ENCODE measurements at regions not wholly inside any gene's neighbourhood (a gene's known extent, or its start where the extent isn't known, plus 50 kb on each side); places are given as distances from the start of the nearest gene placed in this dataset.
"Not testable (repeated sequence)": the region's sequence is repeated elsewhere in the genome, so short reads cannot be mapped to it uniquely, and the experiment has no call there.

DNA sequence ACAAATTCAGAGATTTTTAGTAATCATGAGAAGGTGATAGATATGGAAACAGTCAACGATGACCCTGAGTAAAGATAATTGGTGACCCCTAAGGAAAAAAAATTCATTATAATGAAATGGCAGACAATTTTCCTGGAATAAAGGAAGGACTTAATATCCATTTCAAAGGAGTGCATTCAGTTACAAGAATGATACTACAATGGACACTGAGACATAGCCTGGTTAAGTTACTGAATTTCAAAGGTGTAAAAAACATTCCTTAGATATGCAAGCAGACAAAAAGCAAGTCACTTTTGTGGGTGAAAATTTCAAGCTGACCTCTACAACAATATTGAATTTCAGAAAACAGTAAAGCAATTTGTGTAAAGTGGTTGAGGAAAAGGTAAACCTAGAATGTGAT is 1012.5 kb upstream of the SEMA6A start:
- DNase-seq, result no peak

DNA sequence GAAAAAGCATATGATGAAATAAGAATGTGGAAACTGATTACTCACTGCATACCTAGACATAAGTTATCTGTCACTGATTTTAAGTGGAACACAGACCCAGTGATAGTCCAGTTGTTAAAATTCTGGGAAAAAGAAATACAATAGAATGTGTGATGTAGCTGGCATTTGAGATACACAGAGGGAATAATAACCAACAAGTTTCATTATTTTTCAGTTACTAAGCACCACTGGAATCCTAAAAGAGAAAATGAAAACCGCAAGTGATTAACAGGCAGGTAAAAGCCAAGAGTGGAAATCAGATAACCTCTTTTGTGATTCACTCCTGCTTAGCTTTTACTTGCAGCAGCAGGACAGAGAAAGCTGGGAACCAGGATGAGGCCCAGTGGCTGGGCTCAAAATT is 994.0 kb upstream of the SEMA6A start:
- no peak for DNase-seq

DNA sequence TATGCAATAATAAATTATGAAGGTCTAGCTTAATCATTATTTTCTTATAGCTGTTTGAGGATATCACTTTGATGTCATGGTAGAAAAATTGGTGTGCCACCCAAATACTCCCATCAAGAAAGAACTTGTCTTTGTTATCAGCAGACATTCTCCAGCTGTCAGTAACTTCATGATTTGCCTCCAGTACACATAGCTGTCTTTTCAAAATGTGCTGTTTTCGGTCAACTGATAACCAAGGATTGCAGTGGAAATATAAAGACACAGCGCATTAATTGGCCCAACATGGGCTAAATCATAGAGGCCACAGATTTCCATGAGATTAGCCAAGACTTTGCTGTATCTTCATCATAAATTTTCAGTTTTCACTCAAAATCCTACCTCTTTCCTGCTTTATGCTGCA is 993.5 kb upstream of the SEMA6A start:
- no peak for DNase-seq

DNA sequence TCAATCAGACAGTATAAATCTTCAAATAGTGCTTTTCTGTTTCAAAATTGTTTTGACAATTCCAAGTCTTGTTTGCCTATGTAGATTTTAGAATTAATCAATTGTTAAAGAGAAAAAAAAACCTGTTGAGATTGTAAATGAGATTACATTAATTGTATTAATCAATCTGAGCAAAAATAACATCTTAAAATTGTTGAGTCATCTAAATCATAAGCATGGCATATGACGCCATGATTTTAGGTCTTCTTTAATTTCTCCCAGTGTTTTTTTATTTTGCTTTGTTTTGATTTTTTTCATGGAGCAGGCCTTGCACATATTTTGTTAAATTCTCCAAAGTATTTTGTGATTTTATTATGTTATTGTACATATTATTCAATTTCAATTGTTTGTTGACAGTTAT is 988.0 kb upstream of the SEMA6A start:
- DNase-seq, result no peak

DNA sequence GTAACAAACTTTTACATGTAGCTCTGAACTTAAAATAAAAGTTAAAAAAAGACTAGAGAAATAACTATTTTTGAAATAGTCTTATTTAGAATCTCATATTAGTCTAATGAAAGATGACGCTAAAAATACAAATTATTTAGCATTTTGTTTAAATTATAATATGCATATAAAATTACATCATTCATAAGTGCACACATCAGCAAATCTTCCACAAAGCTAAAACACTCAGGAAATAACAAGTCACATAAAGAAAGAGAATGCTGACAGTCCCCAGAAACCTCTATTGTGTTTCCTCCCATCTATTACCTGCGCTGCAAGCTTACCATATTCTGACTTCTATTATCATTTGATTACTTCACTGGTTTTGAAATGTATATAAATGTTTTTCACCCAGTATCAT is 986.9 kb upstream of the SEMA6A start:
- DNase-seq, result no peak

GRCh38 chr5:117559005-117559844 is 984.6 kb upstream of the SEMA6A start:
- DNase-seq, result no peak

DNA sequence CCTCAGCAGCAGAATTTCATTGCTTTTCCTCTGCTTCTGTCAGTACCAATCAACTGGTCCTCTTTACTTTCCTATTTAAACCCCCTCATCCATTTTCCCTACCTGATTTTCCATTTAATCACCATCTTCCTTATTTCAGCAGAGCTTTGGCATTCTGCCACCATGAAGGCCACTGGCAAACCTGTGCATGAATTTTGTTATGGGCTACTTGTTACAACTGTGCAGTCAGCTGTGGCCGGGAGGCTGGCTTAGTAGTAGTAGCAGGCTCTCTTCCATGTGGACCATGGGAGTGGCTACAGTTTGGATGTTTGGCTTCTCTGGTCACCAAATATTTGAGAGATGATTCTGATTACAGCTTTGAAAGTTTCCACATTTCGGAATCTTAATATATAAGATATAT is 976.6 kb upstream of the SEMA6A start:
- no peak for DNase-seq

DNA sequence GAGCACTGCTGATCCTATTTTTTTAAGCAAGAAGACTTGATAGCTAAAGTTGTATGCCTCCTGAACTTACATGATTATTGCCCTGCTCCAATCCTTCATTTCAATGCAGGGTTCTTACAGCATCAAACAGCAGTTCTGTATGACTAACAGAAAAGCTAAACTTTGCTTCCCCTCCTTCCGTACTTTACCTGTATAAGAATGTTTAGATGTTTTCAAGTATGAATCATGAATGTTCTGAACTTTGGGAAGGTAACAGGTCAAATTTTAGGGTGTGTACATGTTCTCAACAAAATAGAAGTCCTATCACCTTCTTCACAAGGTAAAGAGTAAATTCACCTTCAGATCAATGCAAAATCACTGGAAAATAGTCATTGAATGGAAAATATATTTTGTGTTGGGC is 972.6 kb upstream of the SEMA6A start:
- DNase-seq, result no peak

DNA sequence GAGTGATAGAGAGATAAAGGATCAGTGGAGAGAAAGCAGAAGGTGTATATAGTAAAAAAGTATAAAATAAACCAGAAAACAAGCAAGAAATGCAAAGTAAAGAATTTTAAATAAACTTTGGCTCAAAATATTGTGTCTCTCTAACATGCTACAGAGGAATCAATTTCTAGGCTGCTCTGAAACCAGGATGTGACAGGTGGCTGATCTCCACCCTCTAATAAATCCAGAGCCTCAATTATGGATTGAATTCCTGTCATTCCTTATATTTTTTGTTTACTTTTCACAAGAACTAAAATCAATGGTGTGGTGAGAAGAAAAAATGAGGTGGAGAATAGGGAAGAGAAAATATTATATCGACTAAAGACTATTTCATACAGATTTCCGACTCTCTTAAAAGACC is 965.1 kb upstream of the SEMA6A start:
- no peak for DNase-seq

GRCh38 chr5:117533792-117534191 is 959.2 kb upstream of the SEMA6A start:
- DNase-seq, result no peak

DNA sequence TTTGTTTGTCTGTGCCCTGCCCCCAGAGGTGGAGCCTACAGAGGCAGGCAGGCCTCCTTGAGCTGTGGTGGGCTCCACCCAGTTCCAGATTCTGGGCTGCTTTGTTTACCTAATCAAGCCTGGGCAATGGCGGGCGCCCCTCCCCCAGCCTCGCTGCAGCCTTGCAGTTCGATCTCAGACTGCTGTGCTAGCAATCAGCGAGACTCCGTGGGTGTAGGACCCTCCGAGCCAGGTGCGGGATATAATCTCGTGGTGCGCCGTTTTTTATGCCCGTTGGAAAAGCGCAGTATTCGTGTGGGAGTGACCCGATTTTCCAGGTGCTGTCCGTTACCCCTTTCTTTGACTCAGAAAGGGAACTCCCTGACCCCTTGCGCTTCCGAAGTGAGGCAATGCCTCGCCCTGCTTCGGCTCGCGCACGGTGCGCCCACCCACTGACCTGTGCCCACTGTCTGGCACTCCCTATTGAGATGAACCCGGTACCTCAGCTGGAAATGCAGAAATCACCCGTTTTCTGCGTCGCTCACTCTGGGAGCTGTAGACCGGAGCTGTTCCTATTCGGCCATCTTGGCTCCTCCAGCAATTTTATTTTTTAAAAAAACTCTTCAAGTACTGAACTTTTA is 958.5 kb upstream of the SEMA6A start:
- not testable (repeated sequence) for DNase-seq

- DNase-seq, result no peak
These were observed 945.4 kb upstream of the SEMA6A start for GRCh38 chr5:117519957-117520500.

DNA sequence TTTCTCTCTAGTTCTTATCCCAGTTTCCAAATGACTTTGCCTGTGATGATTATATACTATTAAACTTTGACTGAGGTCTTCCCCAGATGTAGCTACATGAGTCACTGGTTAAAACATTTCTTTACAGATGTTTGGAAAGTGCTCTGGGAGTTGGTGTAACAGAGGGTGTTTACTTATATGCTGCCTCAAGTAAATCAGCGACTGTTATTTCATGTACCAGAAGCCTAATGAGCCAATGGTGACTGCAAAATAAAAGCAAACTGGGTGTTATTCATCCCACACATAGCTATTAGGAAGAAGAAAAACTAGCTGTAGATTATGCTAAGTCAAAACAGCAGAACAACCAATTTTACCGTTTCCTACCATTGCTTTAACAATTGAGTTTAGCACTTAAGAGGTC is 929.7 kb upstream of the SEMA6A start:
- no peak for DNase-seq

- DNase-seq, result no peak
These were observed 923.0 kb upstream of the SEMA6A start for GRCh38 chr5:117497601-117498000.

DNA sequence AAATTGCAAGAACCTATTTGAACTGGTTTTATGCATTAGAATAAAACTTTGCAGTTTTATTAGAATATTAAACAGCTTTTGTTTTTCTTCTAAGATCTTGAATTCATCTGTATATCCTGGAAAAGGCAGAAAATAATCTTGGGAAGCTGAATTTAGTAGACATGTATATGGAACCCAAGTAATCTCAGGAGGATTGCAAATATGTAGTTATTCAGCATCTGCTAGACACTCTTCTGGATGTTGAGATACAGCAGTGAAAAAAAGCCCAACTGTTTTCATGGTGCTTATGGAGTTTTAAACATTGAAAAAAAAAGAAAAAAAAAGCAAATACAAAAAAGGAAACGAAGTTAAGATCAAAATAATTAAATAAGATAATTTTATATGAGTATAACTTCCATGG is 922.2 kb upstream of the SEMA6A start:
- DNase-seq, result no peak

- no peak for DNase-seq
These were observed 919.6 kb upstream of the SEMA6A start for GRCh38 chr5:117494188-117494587.

- DNase-seq, result no peak
These were observed 914.4 kb upstream of the SEMA6A start for GRCh38 chr5:117488976-117489500.

DNA sequence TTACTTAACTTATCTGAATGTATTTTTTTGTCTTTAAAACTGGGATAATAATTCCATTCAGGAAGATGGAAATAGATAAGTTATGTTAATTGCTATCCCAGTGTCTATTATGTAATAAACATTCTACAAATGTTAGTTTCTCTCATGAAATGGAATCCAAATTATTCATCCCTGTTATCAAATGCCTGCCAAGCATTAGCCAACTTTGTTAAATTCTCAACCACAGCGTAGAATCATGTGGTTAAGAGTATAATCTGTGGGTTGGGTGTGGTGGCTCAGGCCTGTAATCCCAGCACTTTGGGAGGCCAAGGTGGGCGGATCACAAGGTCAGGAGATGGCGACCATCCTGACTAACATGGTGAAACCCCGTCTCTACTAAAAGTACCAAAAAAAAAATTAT is 912.9 kb upstream of the SEMA6A start:
- no peak for DNase-seq

- no peak for DNase-seq
These were observed 912.3 kb upstream of the SEMA6A start for GRCh38 chr5:117486879-117487391.

DNA sequence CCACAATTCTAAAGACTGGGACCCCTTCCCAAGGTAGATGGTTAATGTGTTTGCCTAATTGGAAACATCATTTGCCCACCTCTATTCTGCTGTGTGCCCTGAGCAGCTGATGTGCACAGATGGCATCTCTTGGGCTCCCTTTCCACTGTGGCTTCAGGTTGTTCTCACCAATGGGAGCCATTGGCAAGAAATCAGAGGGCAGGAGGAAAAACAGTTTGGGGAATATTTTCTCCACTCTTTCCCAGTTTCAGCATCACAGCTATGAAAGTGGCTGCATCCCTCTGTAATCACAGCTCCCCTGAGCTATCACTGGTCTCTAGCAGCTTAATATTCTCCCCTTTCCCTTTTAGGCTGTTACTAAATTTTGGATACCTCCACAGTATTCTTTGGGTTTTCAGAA is 911.6 kb upstream of the SEMA6A start:
- no peak for DNase-seq

- no peak for DNase-seq
These were observed 901.3 kb upstream of the SEMA6A start for GRCh38 chr5:117475919-117476318.

- no peak for DNase-seq
These were observed 898.5 kb upstream of the SEMA6A start for GRCh38 chr5:117473165-117473564.

GRCh38 chr5:117463881-117464570 is 889.4 kb upstream of the SEMA6A start:
- no peak for DNase-seq

All from inflammatory macrophage treated with lipopolysaccharide for 1 hour (primary cell).